GM12878 (cell line): ENCODE measurements at regions not wholly inside any gene's neighbourhood (a gene's known extent, or its start where the extent isn't known, plus 50 kb on each side); places are given as distances from the start of the nearest gene placed in this dataset.

Source experiments
- CHD2 ChIP-seq: IDR thresholded peaks from 2 replicates; pipeline ENCODE4 v1.6.1; 2011; ENCODE audit warnings: low read depth, low read length, improper control_type of control experiment, borderline replicate concordance
- CTCF ChIP-seq, 3 experiments: IDR thresholded peaks in 2 of 3; conservative IDR thresholded peaks in 1 of 3; 2 replicates each; pipeline ENCODE4 v1.5.1; 2011; ENCODE audit warnings: low read depth in 3 of 3, low read length in 3 of 3, mild to moderate bottlenecking in 3 of 3, control low read depth in 2 of 3, moderate library complexity in 2 of 3, inconsistent platforms in 1 of 3, mixed read lengths in 1 of 3; ENCODE audit not compliant: control insufficient read depth in 2 of 3, insufficient read depth in 1 of 3; ENCODE audit errors: extremely low read depth in 1 of 3
- RAD51 ChIP-seq: fragments of 450-650 bp; IDR thresholded peaks from 2 replicates; pipeline ENCODE4 v1.6.1; 2016; ENCODE audit warnings: moderate library complexity, mild to moderate bottlenecking, inconsistent platforms
- SREBF1 ChIP-seq: IDR thresholded peaks from 2 replicates; pipeline ENCODE4 v1.6.1; 2012; ENCODE audit warnings: mild to moderate bottlenecking, low read length

GRCh38 chr1:95744731-95745130 lies 510.7 kb downstream of the RWDD3 start:
- TF ChIP-seq CTCF (IDR thresholded peaks at IDR 0.05 in 2 of 3, conservative IDR thresholded peaks at IDR 0.05 in 1 of 3; ENCODE audit: control insufficient read depth in 2 of 3, extremely low read depth in 1 of 3, insufficient read depth in 1 of 3, low read depth in 3 of 3, low read length in 3 of 3), result no peak
- no peak for TF ChIP-seq SREBF1
- TF ChIP-seq RAD51, result no peak
- no peak for TF ChIP-seq CHD2
